ENCODE measurements at regions not wholly inside any gene's neighbourhood (a gene's known extent, or its start where the extent isn't known, plus 50 kb on each side); places are given as distances from the start of the nearest gene placed in this dataset.

GRCh38 chr3:165395188-165395587, 199.0 kb upstream of the SLITRK3 start:
- intact Hi-C loops (cut with DNase I) = no loop called here
- Histone ChIP-seq H3K4me3 (ENCODE audit: low read length in 2 of 2) (no peak overlapping the region), H3K9me3 (ENCODE audit: control insufficient read depth, low read length) (no peaks in the 10 kb centered on the region), H3K4me1 (ENCODE audit: control insufficient read depth in 1 of 2, insufficient read depth in 2 of 2, low read length in 2 of 2) (no peaks in the 10 kb centered on the region), H3K27ac (ENCODE audit: low read depth in 1 of 2, low read length in 2 of 2) (no peak overlapping the region), H3K27me3 (ENCODE audit: control insufficient read depth in 1 of 2, insufficient read depth in 2 of 2, low read length in 1 of 2) (no peaks in the 10 kb centered on the region), H3K36me3 (ENCODE audit: control insufficient read depth in 1 of 2, insufficient read depth in 2 of 2, low read length in 1 of 2) (no peaks in the 10 kb centered on the region)
- ATAC-seq (ENCODE audit: low FRiP score) = no peak
- WGBS, 2 donors = 85 to 91% methylated on average over 1 of the region's 1 CpG
- no peak for DNase-seq

DNA sequence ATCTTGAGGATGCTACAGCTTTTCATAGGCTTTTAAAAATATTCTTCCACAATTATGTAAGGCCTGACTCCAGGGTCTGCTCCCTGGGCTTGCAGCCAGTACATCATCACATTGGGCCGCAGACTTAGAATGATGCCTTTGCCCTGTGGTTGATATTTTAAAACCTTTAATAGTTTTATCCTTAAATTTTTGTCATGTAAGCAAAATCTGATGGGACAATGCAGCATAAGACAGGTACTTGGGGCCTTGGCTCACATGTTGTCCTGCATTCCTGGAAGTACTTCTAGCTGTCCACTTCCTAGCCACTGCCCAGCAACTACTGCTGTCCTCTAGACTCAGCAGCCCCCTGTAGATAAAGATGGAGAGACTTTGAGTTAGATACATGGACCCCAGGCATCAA, 197.3 kb upstream of the SLITRK3 start:
- 89 to 93% methylated on average over 1 of the region's 1 CpG for WGBS, 2 donors
- DNase-seq = no peak

DNA sequence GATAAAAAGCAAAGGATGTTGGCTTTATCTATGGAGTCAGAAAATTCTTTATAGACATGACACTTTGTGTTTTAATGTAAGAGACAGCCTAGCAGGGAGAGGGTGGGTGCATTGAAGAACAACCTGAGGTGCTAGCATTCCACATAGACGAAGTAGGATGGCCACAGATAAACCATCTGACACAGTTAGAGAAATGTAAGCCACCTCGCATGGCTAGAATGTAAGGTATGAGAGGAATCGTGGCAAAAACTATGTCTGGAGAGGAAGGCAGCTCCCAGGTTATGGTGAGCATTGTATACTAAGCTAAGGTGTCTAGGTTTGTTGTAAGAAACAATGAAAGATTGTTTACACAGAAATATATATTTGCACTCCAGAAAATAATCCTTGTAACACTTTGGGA, 194.0 kb upstream of the SLITRK3 start:
- no peaks in the 10 kb centered on the region for H3K27me3 ChIP-seq (ENCODE audit: control insufficient read depth in 1 of 2, insufficient read depth in 2 of 2, low read length in 1 of 2)
- H3K4me3 ChIP-seq (ENCODE audit: low read length in 2 of 2) = no peak overlapping the region
- ATAC-seq (ENCODE audit: low FRiP score) (no peak), DNase-seq (no peak)
- no peak overlapping the region for H3K27ac ChIP-seq (ENCODE audit: low read depth in 1 of 2, low read length in 2 of 2)
- no peaks in the 10 kb centered on the region for H3K4me1 ChIP-seq (ENCODE audit: control insufficient read depth in 1 of 2, insufficient read depth in 2 of 2, low read length in 2 of 2)
- no peaks in the 10 kb centered on the region for H3K9me3 ChIP-seq (ENCODE audit: control insufficient read depth, low read length)
- no peaks in the 10 kb centered on the region for H3K36me3 ChIP-seq (ENCODE audit: control insufficient read depth in 1 of 2, insufficient read depth in 2 of 2, low read length in 1 of 2)
- intact Hi-C loops (cut with DNase I) = no loop called here
- WGBS, 2 donors = 62 to 71% methylated on average over 3 of the region's 3 CpGs

More for the DNA sequence above, 197.3 kb upstream of the SLITRK3 start:
- no peaks in the 10 kb centered on the region for H3K9me3 ChIP-seq (ENCODE audit: control insufficient read depth, low read length)
- H3K4me3 ChIP-seq (ENCODE audit: low read length in 2 of 2) = no peak overlapping the region
- H3K4me1 ChIP-seq (ENCODE audit: control insufficient read depth in 1 of 2, insufficient read depth in 2 of 2, low read length in 2 of 2) = no peaks in the 10 kb centered on the region
- H3K27me3 ChIP-seq (ENCODE audit: control insufficient read depth in 1 of 2, insufficient read depth in 2 of 2, low read length in 1 of 2) = no peaks in the 10 kb centered on the region
- intact Hi-C loops (cut with DNase I) = no loop called here
- no peaks in the 10 kb centered on the region for H3K36me3 ChIP-seq (ENCODE audit: control insufficient read depth in 1 of 2, insufficient read depth in 2 of 2, low read length in 1 of 2)
- ATAC-seq (ENCODE audit: low FRiP score) = no peak
- H3K27ac ChIP-seq (ENCODE audit: low read depth in 1 of 2, low read length in 2 of 2) = no peak overlapping the region

- Histone ChIP-seq H3K4me1 (ENCODE audit: control insufficient read depth in 1 of 2, insufficient read depth in 2 of 2, low read length in 2 of 2) (no peaks in the 10 kb centered on the region), H3K9me3 (ENCODE audit: control insufficient read depth, low read length) (no peaks in the 10 kb centered on the region), H3K27ac (ENCODE audit: low read depth in 1 of 2, low read length in 2 of 2) (no peak overlapping the region), H3K36me3 (ENCODE audit: control insufficient read depth in 1 of 2, insufficient read depth in 2 of 2, low read length in 1 of 2) (no peaks in the 10 kb centered on the region), H3K4me3 (ENCODE audit: low read length in 2 of 2) (no peak overlapping the region), H3K27me3 (ENCODE audit: control insufficient read depth in 1 of 2, insufficient read depth in 2 of 2, low read length in 1 of 2) (no peaks in the 10 kb centered on the region)
- ATAC-seq (ENCODE audit: low FRiP score) (no peak), DNase-seq (no peak)
- WGBS, 2 donors = 83 to 90% methylated on average over 5 of the region's 5 CpGs
- intact Hi-C loops (cut with DNase I) = no loop called here
These were observed 193.5 kb upstream of the SLITRK3 start for GRCh38 chr3:165389653-165390052.

GRCh38 chr3:165389064-165389463, 192.9 kb upstream of the SLITRK3 start:
- Histone ChIP-seq H3K9me3 (ENCODE audit: control insufficient read depth, low read length) (no peaks in the 10 kb centered on the region), H3K27me3 (ENCODE audit: control insufficient read depth in 1 of 2, insufficient read depth in 2 of 2, low read length in 1 of 2) (no peaks in the 10 kb centered on the region), H3K36me3 (ENCODE audit: control insufficient read depth in 1 of 2, insufficient read depth in 2 of 2, low read length in 1 of 2) (no peaks in the 10 kb centered on the region), H3K4me1 (ENCODE audit: control insufficient read depth in 1 of 2, insufficient read depth in 2 of 2, low read length in 2 of 2) (no peaks in the 10 kb centered on the region), H3K27ac (ENCODE audit: low read depth in 1 of 2, low read length in 2 of 2) (no peak overlapping the region), H3K4me3 (ENCODE audit: low read length in 2 of 2) (no peak overlapping the region)
- intact Hi-C loops (cut with DNase I) = no loop called here
- ATAC-seq (ENCODE audit: low FRiP score) = no peak
- DNase-seq = no peak

GRCh38 chr3:165383381-165383780, 187.2 kb upstream of the SLITRK3 start:
- intact Hi-C loops (cut with DNase I) = no loop called here
- H3K4me1 ChIP-seq (ENCODE audit: control insufficient read depth in 1 of 2, insufficient read depth in 2 of 2, low read length in 2 of 2) = no peaks in the 10 kb centered on the region
- no peak for DNase-seq
- no peak for ATAC-seq (ENCODE audit: low FRiP score)
- WGBS, 2 donors = 88 to 92% methylated on average over 3 of the region's 3 CpGs
- no peak overlapping the region for H3K27ac ChIP-seq (ENCODE audit: low read depth in 1 of 2, low read length in 2 of 2)
- no peak overlapping the region for H3K4me3 ChIP-seq (ENCODE audit: low read length in 2 of 2)
- H3K36me3 ChIP-seq (ENCODE audit: control insufficient read depth in 1 of 2, insufficient read depth in 2 of 2, low read length in 1 of 2) = no peaks in the 10 kb centered on the region
- H3K9me3 ChIP-seq (ENCODE audit: control insufficient read depth, low read length) = no peaks in the 10 kb centered on the region
- H3K27me3 ChIP-seq (ENCODE audit: control insufficient read depth in 1 of 2, insufficient read depth in 2 of 2, low read length in 1 of 2) = no peaks in the 10 kb centered on the region

DNA sequence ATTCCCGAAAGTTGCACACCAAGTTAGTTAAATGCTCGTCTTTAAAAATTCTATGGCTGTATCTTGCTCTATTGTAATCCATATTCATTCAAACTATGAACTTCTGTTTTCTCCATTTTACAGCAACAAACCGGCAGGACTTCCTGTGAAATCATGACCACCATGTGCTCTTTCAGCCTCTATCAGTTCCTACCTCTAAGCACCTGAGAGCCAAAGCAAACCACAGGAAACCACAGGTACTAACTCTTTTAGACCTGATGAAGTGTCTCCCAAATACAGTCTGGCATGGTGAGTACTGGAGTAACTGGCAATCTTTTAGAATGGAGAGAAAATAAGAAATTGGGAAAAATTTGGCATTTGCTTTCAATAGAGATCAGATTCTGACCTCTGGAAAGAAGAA, 186.5 kb upstream of the SLITRK3 start:
- intact Hi-C loops (cut with DNase I) = no loop called here
- ATAC-seq (ENCODE audit: low FRiP score) = no peak
- no peak overlapping the region for H3K27ac ChIP-seq (ENCODE audit: low read depth in 1 of 2, low read length in 2 of 2)
- no peak for DNase-seq
- no peaks in the 10 kb centered on the region for H3K27me3 ChIP-seq (ENCODE audit: control insufficient read depth in 1 of 2, insufficient read depth in 2 of 2, low read length in 1 of 2)
- H3K4me3 ChIP-seq (ENCODE audit: low read length in 2 of 2) = no peak overlapping the region
- 84 to 91% methylated on average over 3 of the region's 3 CpGs for WGBS, 2 donors
- H3K4me1 ChIP-seq (ENCODE audit: control insufficient read depth in 1 of 2, insufficient read depth in 2 of 2, low read length in 2 of 2) = no peaks in the 10 kb centered on the region
- H3K9me3 ChIP-seq (ENCODE audit: control insufficient read depth, low read length) = no peaks in the 10 kb centered on the region
- H3K36me3 ChIP-seq (ENCODE audit: control insufficient read depth in 1 of 2, insufficient read depth in 2 of 2, low read length in 1 of 2) = no peaks in the 10 kb centered on the region

- Histone ChIP-seq H3K4me1 (ENCODE audit: control insufficient read depth in 1 of 2, insufficient read depth in 2 of 2, low read length in 2 of 2) (no peaks in the 10 kb centered on the region), H3K4me3 (ENCODE audit: low read length in 2 of 2) (no peak overlapping the region), H3K36me3 (ENCODE audit: control insufficient read depth in 1 of 2, insufficient read depth in 2 of 2, low read length in 1 of 2) (no peaks in the 10 kb centered on the region), H3K27ac (ENCODE audit: low read depth in 1 of 2, low read length in 2 of 2) (no peak overlapping the region), H3K9me3 (ENCODE audit: control insufficient read depth, low read length) (no peaks in the 10 kb centered on the region), H3K27me3 (ENCODE audit: control insufficient read depth in 1 of 2, insufficient read depth in 2 of 2, low read length in 1 of 2) (no peaks in the 10 kb centered on the region)
- 66 to 73% methylated on average over 2 of the region's 2 CpGs for WGBS, 2 donors
- no peak for DNase-seq
- intact Hi-C loops (cut with DNase I) = no loop called here
- no peak for ATAC-seq (ENCODE audit: low FRiP score)
These were observed 182.6 kb upstream of the SLITRK3 start for GRCh38 chr3:165378761-165379160.

DNA sequence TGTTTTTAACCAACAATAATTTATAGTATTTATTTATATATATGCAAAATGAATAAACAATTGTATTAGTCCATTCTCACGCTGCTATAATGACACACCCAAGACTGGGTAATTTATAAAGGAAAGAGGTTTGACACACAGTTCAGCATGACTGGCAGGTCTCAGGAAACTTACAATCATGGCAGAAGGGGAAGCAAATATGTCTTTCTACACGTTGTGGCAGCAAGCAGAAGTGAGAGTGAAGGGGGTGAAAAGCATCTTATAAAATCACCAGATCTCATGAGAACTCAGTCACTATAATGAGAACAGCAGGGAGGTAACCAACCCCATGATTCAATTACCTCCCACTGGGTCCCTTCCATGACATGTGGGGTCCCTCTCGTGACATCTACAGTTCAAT, 162.8 kb upstream of the SLITRK3 start:
- WGBS, 2 donors = 64 to 70% methylated on average over 3 of the region's 3 CpGs
- Histone ChIP-seq H3K27me3 (ENCODE audit: control insufficient read depth in 1 of 2, insufficient read depth in 2 of 2, low read length in 1 of 2) (no peaks in the 10 kb centered on the region), H3K36me3 (ENCODE audit: control insufficient read depth in 1 of 2, insufficient read depth in 2 of 2, low read length in 1 of 2) (no peaks in the 10 kb centered on the region), H3K27ac (ENCODE audit: low read depth in 1 of 2, low read length in 2 of 2) (no peak overlapping the region), H3K9me3 (ENCODE audit: control insufficient read depth, low read length) (no peaks in the 10 kb centered on the region), H3K4me1 (ENCODE audit: control insufficient read depth in 1 of 2, insufficient read depth in 2 of 2, low read length in 2 of 2) (no peaks in the 10 kb centered on the region), H3K4me3 (ENCODE audit: low read length in 2 of 2) (no peak overlapping the region)
- intact Hi-C loops (cut with DNase I) = no loop called here
- DNase-seq (no peak), ATAC-seq (ENCODE audit: low FRiP score) (no peak)

Data from aorta (tissue), 5 donors.